DMS153 treated with DMSO at 0.1 percent for 48 hours (cell line): ENCODE measurements at regions not wholly inside any gene's neighbourhood (a gene's known extent, or its start where the extent isn't known, plus 50 kb on each side); places are given as distances from the start of the nearest gene placed in this dataset.

ENCODE experiments used
- DNase-seq: peaks from one replicate; lab custom pipeline; 2025; ENCODE audit not compliant: unreplicated experiment; lab: John Stamatoyannopoulos, UW

DNA sequence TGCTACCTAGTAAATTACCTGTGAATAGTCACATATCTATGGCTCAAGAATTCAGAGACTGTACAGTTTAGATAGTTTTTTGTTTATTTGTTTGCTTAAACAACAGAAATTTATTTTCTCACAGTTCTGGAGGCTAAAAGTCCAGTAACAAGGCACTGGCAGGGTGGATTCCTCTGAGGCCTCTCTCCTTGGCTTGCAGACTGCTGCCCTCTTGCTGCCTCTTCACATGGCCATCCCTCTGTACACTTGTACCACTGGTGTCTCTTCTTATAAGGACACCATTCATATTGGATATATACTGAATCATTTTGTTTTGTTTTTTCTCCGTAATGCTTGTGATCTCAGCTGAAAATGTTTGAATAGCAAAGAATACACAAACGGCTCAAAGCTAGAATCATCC, 56.4 kb upstream of the MIR17HG start:
- no peak for DNase-seq

DNA sequence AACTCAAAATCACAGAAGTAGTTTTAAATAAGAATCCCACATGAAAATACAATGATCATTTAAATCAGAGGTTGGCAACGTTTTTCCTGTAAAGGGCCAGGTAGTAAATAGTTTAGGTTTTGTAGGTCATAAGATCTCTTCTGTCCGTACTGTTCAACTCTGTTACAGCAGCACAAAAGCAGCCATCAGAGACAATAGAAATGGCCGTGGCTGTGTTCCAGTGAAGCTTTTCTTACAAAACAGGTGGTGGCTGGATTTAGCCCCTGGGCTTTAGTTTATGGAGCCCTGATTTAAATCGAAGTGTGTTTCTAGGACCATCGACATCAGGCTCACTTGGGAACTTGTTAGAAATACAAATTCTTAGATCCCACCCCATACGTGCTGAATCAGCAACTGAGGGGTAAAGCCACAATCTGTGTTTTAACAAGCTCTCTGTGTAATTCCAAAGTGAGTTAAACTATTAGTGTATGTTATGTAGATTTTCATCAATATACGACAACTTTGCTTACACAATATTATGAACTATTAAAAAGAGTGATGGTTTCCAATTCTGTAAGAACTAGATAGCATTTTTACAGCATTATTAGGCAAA, 54.8 kb upstream of the MIR17HG start:
- no peak for DNase-seq

DNA sequence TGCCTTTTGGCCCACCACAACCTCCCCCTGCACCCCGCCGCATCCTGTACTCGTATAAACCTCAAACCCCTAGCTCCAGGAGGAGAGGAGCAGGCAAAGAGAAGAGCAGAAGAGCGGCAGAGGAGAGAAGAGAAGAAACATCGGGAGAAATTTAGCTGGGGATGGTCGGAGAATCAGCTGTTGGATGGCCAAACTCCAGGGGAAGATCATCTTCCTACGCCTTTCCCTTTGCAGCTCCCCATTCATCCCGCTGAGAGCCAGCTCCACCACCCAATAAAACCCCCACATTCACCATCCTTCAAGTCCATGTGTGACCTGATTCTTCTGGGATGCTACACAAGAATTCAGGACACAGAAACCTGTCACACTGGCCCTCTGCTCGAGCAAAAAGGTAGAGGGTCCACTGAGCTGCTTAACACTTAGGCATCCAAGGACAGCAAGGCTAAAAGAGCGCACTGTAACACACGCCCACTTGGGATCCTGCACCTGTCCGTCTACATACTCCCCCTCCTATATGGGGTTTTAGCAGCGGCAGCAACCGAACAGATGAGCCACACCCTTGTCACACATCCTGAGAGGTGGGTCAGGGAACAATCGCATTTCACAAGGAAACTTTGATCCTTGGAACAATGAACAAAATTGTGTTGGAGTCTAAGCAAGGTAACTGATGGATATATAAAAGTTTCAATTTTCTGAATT, 51.6 kb upstream of the MIR17HG start:
- no peak for DNase-seq

DNA sequence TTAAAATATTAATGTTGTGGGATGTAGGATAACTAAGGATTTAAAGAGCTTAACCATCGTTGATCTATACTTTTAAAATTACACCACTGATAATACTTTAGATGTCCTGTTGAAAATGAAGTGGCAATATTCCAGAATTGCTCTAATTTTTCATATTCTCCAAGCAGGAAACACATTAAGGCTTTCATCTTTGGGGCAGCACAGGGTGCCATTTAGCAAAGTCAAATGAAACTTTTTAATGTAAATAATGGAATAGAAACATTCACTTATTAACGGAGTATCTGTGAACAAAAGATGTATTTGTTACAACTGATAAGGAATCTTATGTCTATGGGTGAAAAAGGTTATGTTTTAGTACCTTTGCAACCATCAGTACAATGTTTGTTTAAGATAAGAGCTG, 50.0 kb upstream of the MIR17HG start:
- no peak for DNase-seq
